ENCODE measurements at regions not wholly inside any gene's neighbourhood (a gene's known extent, or its start where the extent isn't known, plus 50 kb on each side); places are given as distances from the start of the nearest gene placed in this dataset.
A peak's percentile ranks its signal among the peaks of the same experiment; 100 is the strongest.

GRCh38 chr16:80369138-80369958 lies 171.4 kb upstream of the DYNLRB2 start:
- intact Hi-C loops (cut with DNase I, micrococcal nuclease), result no loop called here
- no peak overlapping the region for H3K27ac Mint-ChIP-seq
- peaks cover 0 to 4% of the 10 kb centered on the region in 2 experiments for H3K9me3 ChIP-seq (ENCODE audit: control insufficient read depth in 1 of 2, insufficient read depth in 1 of 2, low read length in 2 of 2)

DNA sequence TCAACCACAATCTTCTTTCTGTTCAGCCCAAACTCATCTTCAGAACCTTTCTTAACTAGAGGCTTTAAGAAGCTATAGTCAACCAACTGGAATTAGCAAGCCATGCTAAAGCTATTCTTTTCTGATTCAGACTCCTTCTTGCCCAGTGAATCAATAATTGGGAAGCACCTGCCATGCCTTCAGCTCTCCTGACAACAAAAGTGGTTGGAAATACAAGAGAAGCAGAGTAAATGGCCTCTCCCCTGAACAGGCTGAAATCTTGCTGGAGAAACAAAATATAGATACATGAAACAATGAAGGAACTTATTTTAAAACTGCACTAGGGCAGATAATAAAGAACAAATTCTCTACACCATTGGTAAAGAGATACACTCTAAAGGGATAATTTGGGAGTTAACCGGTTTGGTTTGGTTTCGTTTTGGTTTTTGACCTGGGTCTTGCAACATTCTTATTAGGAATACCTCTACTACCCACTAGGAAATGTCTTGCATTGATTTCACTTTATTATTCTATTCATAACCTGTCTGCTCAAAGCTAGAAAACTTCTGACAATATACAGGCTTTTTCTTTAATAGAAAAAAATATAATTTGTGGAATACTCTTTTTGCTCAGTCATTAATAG lies 173.6 kb upstream of the DYNLRB2 start:
- no peak overlapping the region for H3K4me3 Mint-ChIP-seq
- no peak for DNase-seq
- peaks cover 7% of the 10 kb centered on the region for H3K27me3 Mint-ChIP-seq
- no peaks in the 10 kb centered on the region for H3K9me3 Mint-ChIP-seq
- H3K27me3 ChIP-seq (ENCODE audit: control insufficient read depth in 1 of 2, insufficient read depth in 2 of 2, low read length in 2 of 2), result peaks cover 0 to 7% of the 10 kb centered on the region in 2 experiments
- H3K36me3 Mint-ChIP-seq (ENCODE audit: low read depth), result no peaks in the 10 kb centered on the region
- no peak overlapping the region for H3K27ac Mint-ChIP-seq
- CTCF ChIA-PET, result no interaction called here
- H3K4me1 Mint-ChIP-seq (ENCODE audit: low read depth), result no peaks in the 10 kb centered on the region
- H3K4me1 ChIP-seq (ENCODE audit: insufficient read depth, low read length), result no peaks in the 10 kb centered on the region
- intact Hi-C loops (cut with DNase I, micrococcal nuclease), result no loop called here
- H3K27ac ChIP-seq (ENCODE audit: low read depth in 1 of 2, low read length in 2 of 2), result no peak overlapping the region
- H3K4me3 ChIP-seq (ENCODE audit: low read length), result no peak overlapping the region
- H3K36me3 ChIP-seq (ENCODE audit: insufficient read depth, low read length), result no peaks in the 10 kb centered on the region
- H3K9me3 ChIP-seq (ENCODE audit: control insufficient read depth in 1 of 2, insufficient read depth in 1 of 2, low read length in 2 of 2), result peaks cover 0 to under 1% of the 10 kb centered on the region in 2 experiments
- TF ChIP-seq CTCF (IDR thresholded peaks at IDR 0.05), result no peak
- POLR2A ChIA-PET, result no interaction called here
- ATAC-seq (ENCODE audit: poor library complexity), result no peak

More at GRCh38 chr16:80369138-80369958, 171.4 kb upstream of the DYNLRB2 start:
- Mint-ChIP-seq H3K36me3 (ENCODE audit: low read depth) (no peaks in the 10 kb centered on the region), H3K9me3 (no peaks in the 10 kb centered on the region), H3K4me3 (no peak overlapping the region), H3K27me3 (no peaks in the 10 kb centered on the region), H3K4me1 (ENCODE audit: low read depth) (no peaks in the 10 kb centered on the region)
- no peaks in the 10 kb centered on the region for H3K36me3 ChIP-seq (ENCODE audit: insufficient read depth, low read length)
- no peaks in the 10 kb centered on the region for H3K4me1 ChIP-seq (ENCODE audit: insufficient read depth, low read length)
- H3K27me3 ChIP-seq (ENCODE audit: control insufficient read depth in 1 of 2, insufficient read depth in 2 of 2, low read length in 2 of 2), result peaks cover 0 to 2% of the 10 kb centered on the region in 2 experiments
- ChIA-PET POLR2A (interaction anchor here (0.7 kb wide), 1 partner anchor 9 kb away, joined by 3 read pairs; no protein-coding TSS in a partner anchor), CTCF (no interaction called here)
- TF ChIP-seq CTCF (IDR thresholded peaks at IDR 0.05), result no peak
- no peak overlapping the region for H3K27ac ChIP-seq (ENCODE audit: low read depth in 1 of 2, low read length in 2 of 2)
- H3K4me3 ChIP-seq (ENCODE audit: low read length), result no peak overlapping the region
- ATAC-seq (ENCODE audit: poor library complexity) (no peak), DNase-seq (peak in 2 of 14 experiments; percentile 1 to 2)

- Mint-ChIP-seq H3K4me1 (ENCODE audit: low read depth) (no peaks in the 10 kb centered on the region), H3K9me3 (no peaks in the 10 kb centered on the region), H3K27ac (no peak overlapping the region), H3K27me3 (peaks cover 13% of the 10 kb centered on the region), H3K36me3 (ENCODE audit: low read depth) (no peaks in the 10 kb centered on the region), H3K4me3 (no peak overlapping the region)
- CTCF ChIA-PET, result no interaction called here
- no peak overlapping the region for H3K27ac ChIP-seq (ENCODE audit: low read depth in 1 of 2, low read length in 2 of 2)
- no peak for ATAC-seq (ENCODE audit: poor library complexity)
- H3K4me1 ChIP-seq (ENCODE audit: insufficient read depth, low read length), result no peaks in the 10 kb centered on the region
- intact Hi-C loops (cut with DNase I, micrococcal nuclease), result no loop called here
- POLR2A ChIA-PET, result no interaction called here
- H3K36me3 ChIP-seq (ENCODE audit: insufficient read depth, low read length), result no peaks in the 10 kb centered on the region
- no peak overlapping the region for H3K4me3 ChIP-seq (ENCODE audit: low read length)
- H3K27me3 ChIP-seq (ENCODE audit: control insufficient read depth in 1 of 2, insufficient read depth in 2 of 2, low read length in 2 of 2), result peaks cover 0 to 7% of the 10 kb centered on the region in 2 experiments
- DNase-seq, result no peak
- no peaks in the 10 kb centered on the region for H3K9me3 ChIP-seq (ENCODE audit: control insufficient read depth in 1 of 2, insufficient read depth in 1 of 2, low read length in 2 of 2)
- TF ChIP-seq CTCF (IDR thresholded peaks at IDR 0.05), result no peak
Measured at GRCh38 chr16:80366023-80366422, 174.8 kb upstream of the DYNLRB2 start.

Data from CD4-positive, alpha-beta T cell (primary cell).